Endothelial cell of umbilical vein (primary cell): ENCODE measurements at regions not wholly inside any gene's neighbourhood (a gene's known extent, or its start where the extent isn't known, plus 50 kb on each side); places are given as distances from the start of the nearest gene placed in this dataset.

Experiments
- BruUV-seq: library from RNA; stranded (reverse); fragments of 400-500 nt; replicated peaks from 2 replicates; lab custom pipeline; 2021; lab: Mats Ljungman, UMichigan
- CTCF ChIA-PET: fragments of 300-600, 350-600 bp; sonication (Branson Sonifier 250); formaldehyde crosslinking; loops from one replicate; lab custom pipeline; 2021; ENCODE audit warnings: antibody characterized with exemption, inconsistent platforms; lab: Charles Lee
- POLR2A ChIA-PET: fragments of 300-600, 350-600 bp; sonication (Branson Sonifier 250); formaldehyde crosslinking; loops from one replicate; lab custom pipeline; 2021; ENCODE audit warnings: antibody characterized with exemption, inconsistent platforms; lab: Charles Lee
- DNase-seq: peaks from one replicate; pipeline ENCODE4 v3.0.0-alpha.2; 2011; ENCODE audit warnings: low read depth, low spot score
- FAIRE-seq: peaks from 2 replicates; lab custom pipeline; 2011; peaks lifted over from hg19 to GRCh38; lab: Jason Lieb, UNC
- H2AFZ ChIP-seq: 2 replicates; pipeline ENCODE4 v1.6.0; 2012; ENCODE audit warnings: low read depth, low read length, control low read depth, inconsistent platforms
- H3K27ac ChIP-seq: 2 replicates; pipeline ENCODE4 v1.5.1; 2011; ENCODE audit warnings: low read depth, mild to moderate bottlenecking, control low read depth, low read length, moderate library complexity; ENCODE audit not compliant: insufficient read depth
- H3K27me3 ChIP-seq, 2 experiments: 2 replicates each; pipeline versions ENCODE4 v1.6.0 to v1.6.1; 2011; ENCODE audit warnings: low read length in 2 of 2, mixed read lengths in 1 of 2; ENCODE audit not compliant: control insufficient read depth in 2 of 2, insufficient read depth in 2 of 2
- H3K36me3 ChIP-seq, 2 experiments: 2 replicates in 1 of 2; 3 replicates in 1 of 2; pipeline ENCODE4 v1.5.1; 2011; ENCODE audit warnings: low read length in 2 of 2, mild to moderate bottlenecking in 1 of 2, moderate library complexity in 1 of 2; ENCODE audit not compliant: control insufficient read depth in 2 of 2, insufficient read depth in 2 of 2; ENCODE audit errors: extremely low read depth in 1 of 2
- H3K4me1 ChIP-seq: 3 replicates; pipeline ENCODE4 v1.5.1; 2011; ENCODE audit warnings: mild to moderate bottlenecking, low read length; ENCODE audit not compliant: control insufficient read depth, insufficient read depth; ENCODE audit errors: extremely low read depth
- H3K4me2 ChIP-seq: 2 replicates; pipeline ENCODE4 v1.6.1; 2011; ENCODE audit warnings: low read length, control low read depth, mixed read lengths; ENCODE audit not compliant: insufficient read depth
- H3K4me3 ChIP-seq, 3 experiments: fragments of 200-600 bp in 1 of 3; sonication (generic), shearing (Covaris generic) in 1 of 3; replicated peaks in 1 of 3; 2 replicates each; pipeline ENCODE4 v1.5.1; 2011 to 2016; ENCODE audit warnings: control low read depth in 3 of 3, low read length in 3 of 3, mild to moderate bottlenecking in 2 of 3, inconsistent platforms in 1 of 3, low read depth in 1 of 3, moderate library complexity in 1 of 3; ENCODE audit not compliant: insufficient read depth in 1 of 3
- H3K79me2 ChIP-seq: 2 replicates; pipeline ENCODE4 v1.6.0; 2012; ENCODE audit warnings: low read length, inconsistent platforms; ENCODE audit not compliant: control insufficient read depth, insufficient read depth
- H3K9ac ChIP-seq: replicated peaks from 2 replicates; pipeline ENCODE3; 2011; ENCODE audit warnings: low read length, control low read depth; ENCODE audit not compliant: insufficient read depth; ENCODE audit errors: extremely low read depth
- H3K9me1 ChIP-seq: replicated peaks from 3 replicates; pipeline ENCODE4 v1.6.0; 2011; ENCODE audit warnings: mild to moderate bottlenecking, low read length; ENCODE audit not compliant: control insufficient read depth, insufficient read depth; ENCODE audit errors: extremely low read depth
- H3K9me3 ChIP-seq: replicated peaks from 2 replicates; pipeline ENCODE4 v1.5.1; 2012; ENCODE audit warnings: low read length, inconsistent platforms; ENCODE audit not compliant: control insufficient read depth, insufficient read depth
- H4K20me1 ChIP-seq: replicated peaks from 2 replicates; pipeline ENCODE3; 2011; ENCODE audit warnings: mild to moderate bottlenecking, low read length; ENCODE audit not compliant: control insufficient read depth, insufficient read depth; ENCODE audit errors: extremely low read depth
- CTCF ChIP-seq, 2 donors: IDR thresholded peaks; 1 replicate in 1 of 2; 2 replicates in 1 of 2; pipeline ENCODE4 v1.5.1; 2011; ENCODE audit warnings: low read length in 2 of 2, mild to moderate bottlenecking in 2 of 2, moderate library complexity in 2 of 2, control low read depth in 1 of 2, inconsistent platforms in 1 of 2, low read depth in 1 of 2; ENCODE audit not compliant: insufficient read depth in 1 of 2; ENCODE audit errors: extremely low read depth in 1 of 2
- EZH2 ChIP-seq: IDR thresholded peaks from 2 replicates; pipeline ENCODE4 v1.6.1; 2012; ENCODE audit warnings: borderline replicate concordance, low read depth, mild to moderate bottlenecking, moderate library complexity, low read length, inconsistent platforms; ENCODE audit not compliant: severe bottlenecking
- FOS ChIP-seq: IDR thresholded peaks from 2 replicates; pipeline ENCODE4 v1.6.1; 2011; ENCODE audit warnings: mild to moderate bottlenecking, low read length, moderate library complexity, borderline replicate concordance; ENCODE audit not compliant: insufficient read depth
- GATA2 ChIP-seq: IDR thresholded peaks from 2 replicates; pipeline ENCODE4 v1.7.0; 2011; ENCODE audit warnings: low read depth, mild to moderate bottlenecking, moderate library complexity, mixed read lengths, low read length; ENCODE audit not compliant: insufficient read length, insufficient read depth
- JUN ChIP-seq: IDR thresholded peaks from 2 replicates; pipeline ENCODE4 v1.6.1; 2011; ENCODE audit warnings: borderline replicate concordance, low read depth; ENCODE audit not compliant: insufficient read length, insufficient read depth
- MAX ChIP-seq: IDR thresholded peaks from 2 replicates; pipeline ENCODE4 v1.6.1; 2011; ENCODE audit not compliant: insufficient read depth, insufficient read length
- MYC ChIP-seq: IDR thresholded peaks from one replicate; pipeline ENCODE4 v1.6.1; 2011; ENCODE audit warnings: mild to moderate bottlenecking, low read depth, low read length
- POLR2A ChIP-seq: IDR thresholded peaks from 2 replicates; pipeline ENCODE4 v1.6.1; 2012; ENCODE audit warnings: low read depth, mild to moderate bottlenecking, control low read depth, low read length
- POLR2AphosphoS5 ChIP-seq: IDR thresholded peaks from 2 replicates; pipeline ENCODE4 v1.6.1; 2012; ENCODE audit warnings: low read depth, mild to moderate bottlenecking, control low read depth, low read length, moderate library complexity; ENCODE audit not compliant: insufficient read depth
- dilution Hi-C: fragments of 300-500 bp; cut with MboI; formaldehyde crosslinking; loops from one replicate; pipeline ENCODE4 v1.15.0; 2019; ENCODE audit warnings: low sequenced_read_pairs; ENCODE audit not compliant: extremely low pct_ligation_motif_present
- intact Hi-C: fragments of 100-400 bp; cut with micrococcal nuclease; formaldehyde crosslinking; loops from one replicate; pipeline ENCODE4 v1.10.0; 2022

- Histone ChIP-seq H3K27me3 (no peaks in the 10 kb centered on the region), H4K20me1 (no peaks in the 10 kb centered on the region), H3K27ac (no peak overlapping the region), H3K36me3 (no peaks in the 10 kb centered on the region), H3K4me2 (no peak overlapping the region), H3K79me2 (no peaks in the 10 kb centered on the region), H3K4me3 (no peak overlapping the region), H3K9ac (no peak overlapping the region), H3K4me1 (no peaks in the 10 kb centered on the region), H3K9me3 (peaks cover 4% of the 10 kb centered on the region), H2AFZ (no peak overlapping the region), H3K9me1 (no peaks in the 10 kb centered on the region)
- intact Hi-C loops = no loop called here
- ChIA-PET POLR2A (no interaction called here), CTCF (no interaction called here)
- FAIRE-seq (no peak), DNase-seq (no peak)
- BruUV-seq = no TSS peak
- TF ChIP-seq POLR2AphosphoS5 = no peak
- dilution Hi-C loops = no loop called here
Observed at GRCh38 chr2:16103614-16104314, 163.4 kb downstream of the MYCN start.

- Histone ChIP-seq H3K9me1 (no peaks in the 10 kb centered on the region), H3K9me3 (peaks cover 4% of the 10 kb centered on the region), H3K27me3 (no peaks in the 10 kb centered on the region), H3K4me1 (no peaks in the 10 kb centered on the region), H4K20me1 (no peaks in the 10 kb centered on the region), H3K4me3 (no peak overlapping the region), H3K79me2 (no peaks in the 10 kb centered on the region), H3K4me2 (no peak overlapping the region), H3K36me3 (no peaks in the 10 kb centered on the region), H3K9ac (no peak overlapping the region), H3K27ac (no peak overlapping the region), H2AFZ (no peak overlapping the region)
- no peak for FAIRE-seq
- intact Hi-C loops (no loop called here), dilution Hi-C loops (no loop called here)
- DNase-seq = no peak
- POLR2A ChIA-PET = no interaction called here
- no peak for TF ChIP-seq JUN
- TF ChIP-seq MAX = no peak
- TF ChIP-seq CTCF (IDR thresholded peaks at IDR 0.05; ENCODE audit: extremely low read depth in 1 of 2, insufficient read depth in 1 of 2, low read depth in 1 of 2, low read length in 2 of 2) = no peak
- no peak for TF ChIP-seq GATA2
- no peak for TF ChIP-seq FOS
- TF ChIP-seq POLR2A = no peak
- TF ChIP-seq EZH2 = no peak
- TF ChIP-seq POLR2AphosphoS5 = no peak
- no peak for TF ChIP-seq MYC
- CTCF ChIA-PET = no interaction called here
- BruUV-seq = no TSS peak
Observed at GRCh38 chr2:16102976-16103380, 162.6 kb downstream of the MYCN start.
